A673 (cell line): ENCODE measurements at regions not wholly inside any gene's neighbourhood (a gene's known extent, or its start where the extent isn't known, plus 50 kb on each side); places are given as distances from the start of the nearest gene placed in this dataset.

ENCODE experiments used
- CTCF ChIP-seq: fragments of 300-800, 200-600 bp; sonication (generic); conservative IDR thresholded peaks from 2 replicates; pipeline ENCODE4 v1.5.1; 2017; ENCODE audit warnings: low read depth, mild to moderate bottlenecking, antibody characterized with exemption, low read length, moderate library complexity, mixed read lengths
- EZH2 ChIP-seq: fragments of 200-600 bp; sonication (generic); IDR thresholded peaks from 2 replicates; pipeline ENCODE4 v1.6.1; 2017; ENCODE audit warnings: borderline replicate concordance, low read depth, mild to moderate bottlenecking, mixed read lengths, antibody characterized with exemption, low read length; ENCODE audit not compliant: poor library complexity, severe bottlenecking

GRCh38 chr16:75806487-75806886 lies 80.2 kb upstream of the CPHXL start:
- TF ChIP-seq CTCF, result no peak
- no peak for TF ChIP-seq EZH2
